Gastrocnemius medialis (tissue), 4 donors: ENCODE measurements at regions not wholly inside any gene's neighbourhood (a gene's known extent, or its start where the extent isn't known, plus 50 kb on each side); places are given as distances from the start of the nearest gene placed in this dataset.

ENCODE experiments used
- ATAC-seq, 2 donors: fragments of 150-250 bp; one replicate each; pipeline ENCODE4 v1.9.1; 2016
- DNase-seq, 2 donors: peaks; one replicate each; pipeline ENCODE4 v3.0.0-alpha.2; 2019
- H3K27ac ChIP-seq, 4 donors: fragments of 200-600 bp; sonication (generic); 1 replicate in 1 of 4; 2 replicates in 3 of 4; pipeline ENCODE4 v1.5.1; 2016 to 2018; ENCODE audit warnings: mild to moderate bottlenecking in 2 of 4, moderate library complexity in 1 of 4
- H3K27me3 ChIP-seq, 3 donors: fragments of 200-600 bp; sonication (generic) in 2 of 3; 1 replicate in 1 of 3; 2 replicates in 2 of 3; pipeline versions ENCODE4 v1.5.1 to v1.6.0; 2016 to 2019; ENCODE audit warnings: mild to moderate bottlenecking in 1 of 3, moderate library complexity in 1 of 3
- H3K36me3 ChIP-seq, 2 donors: fragments of 200-600 bp; sonication (generic) in 1 of 2; one replicate each; pipeline ENCODE4 v1.5.1; 2017 to 2018
- H3K4me1 ChIP-seq, 2 donors: fragments of 200-600 bp; sonication (generic) in 1 of 2; one replicate each; pipeline ENCODE4 v1.5.1; 2016 to 2017; ENCODE audit warnings: mild to moderate bottlenecking in 2 of 2
- H3K4me3 ChIP-seq, 4 donors: fragments of 200-600 bp; sonication (generic) in 3 of 4; 1 replicate in 1 of 4; 2 replicates in 3 of 4; pipeline ENCODE4 v1.5.1; 2016 to 2019; ENCODE audit warnings: mild to moderate bottlenecking in 2 of 4
- H3K9me3 ChIP-seq, 3 donors: fragments of 200-600 bp; sonication (generic) in 2 of 3; 1 replicate in 1 of 3; 2 replicates in 2 of 3; pipeline ENCODE4 v1.5.1; 2016 to 2019
- POLR2A ChIP-seq, 2 donors: fragments of 450-650 bp; IDR thresholded peaks; one replicate each; pipeline ENCODE4 v1.6.1; 2017; ENCODE audit warnings: antibody characterized with exemption in 2 of 2, mild to moderate bottlenecking in 2 of 2, moderate library complexity in 2 of 2
- in situ Hi-C, 4 donors: fragments of 200-750 bp; cut with MboI; loops; one replicate each; pipeline versions ENCODE4 v1.15.0 to v1.8.0; 2017; ENCODE audit warnings: low sequenced_read_pairs in 4 of 4
- intact Hi-C: fragments of 100-400 bp; cut with DNase I; formaldehyde crosslinking; loops from one replicate; pipeline ENCODE4 v1.15.1; 2023; ENCODE audit warnings: low total_unique reads
- TF ChIP-seq, protein P1 (sequence below), 5 experiments: fragments of 450-650 bp in 3 of 5; fragments of 200-600 bp in 2 of 5; sonication (generic) in 2 of 5; IDR thresholded peaks in 4 of 5; conservative IDR thresholded peaks in 1 of 5; 1 replicate in 4 of 5; 2 replicates in 1 of 5; pipeline ENCODE4 v1.5.1; 2016 to 2019; ENCODE audit warnings: antibody characterized with exemption in 5 of 5, mild to moderate bottlenecking in 3 of 5, moderate library complexity in 3 of 5

DNA sequence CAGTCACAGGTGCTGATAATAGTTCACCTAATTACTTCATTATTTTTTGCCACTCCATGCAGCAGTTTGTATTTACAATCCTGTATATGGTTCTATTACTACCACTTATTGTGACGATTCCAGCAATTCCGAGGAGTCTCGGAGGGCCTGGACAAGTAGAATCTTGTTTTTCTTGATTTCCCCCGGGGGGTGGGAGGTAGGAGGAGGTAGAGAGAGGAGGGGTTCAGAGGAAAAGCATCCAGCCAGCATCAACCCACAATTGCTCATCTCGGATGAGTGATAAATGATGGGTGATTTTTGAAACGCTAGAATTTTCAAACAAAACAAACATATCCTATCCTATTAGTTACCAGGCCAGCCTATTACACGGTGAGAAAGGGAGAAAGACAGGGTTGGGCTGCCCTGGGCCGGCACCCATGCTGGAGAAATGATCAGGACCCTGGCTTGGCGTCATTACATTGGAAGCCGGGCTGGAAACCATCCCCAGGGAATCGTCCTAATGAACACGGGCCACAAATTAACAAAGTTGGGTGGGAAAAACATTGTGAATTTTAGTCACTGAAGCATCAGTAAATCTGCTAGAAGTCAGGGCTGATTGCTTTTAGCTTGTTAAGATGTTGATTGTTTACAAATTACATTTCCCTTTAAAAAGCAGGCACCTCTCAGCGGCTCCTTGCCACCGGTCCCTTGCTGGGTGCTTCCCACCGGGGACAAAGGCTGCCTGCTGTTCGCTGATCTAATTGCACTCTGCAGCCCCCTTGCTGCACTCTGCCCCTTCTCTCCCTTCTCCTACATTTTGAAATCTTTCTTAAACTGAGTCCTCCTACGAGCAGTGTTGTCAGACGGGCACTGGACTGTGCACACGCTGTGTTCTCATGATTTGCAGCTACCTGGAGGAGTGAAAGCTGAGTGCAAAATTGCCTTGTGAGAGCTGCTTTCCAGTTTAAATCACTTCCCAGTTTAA lies 95.5 kb downstream of the FAM204A start:
- no peaks in the 10 kb centered on the region for H3K36me3 ChIP-seq
- H3K9me3 ChIP-seq = no peaks in the 10 kb centered on the region
- ATAC-seq (no peak), DNase-seq (no peak)
- H3K27ac ChIP-seq = no peak overlapping the region
- in situ Hi-C loops = loop anchor here (10.0 to 25.0 kb wide), 2 partner anchors 752 to 1034 kb away; no protein-coding TSS in a partner anchor
- H3K27me3 ChIP-seq = peaks cover 31 to 48% (median 40%) of the 10 kb centered on the region in 3 donors
- no peak for TF ChIP-seq POLR2A (IDR thresholded peaks at IDR 0.05)
- TF ChIP-seq, protein P1, sequence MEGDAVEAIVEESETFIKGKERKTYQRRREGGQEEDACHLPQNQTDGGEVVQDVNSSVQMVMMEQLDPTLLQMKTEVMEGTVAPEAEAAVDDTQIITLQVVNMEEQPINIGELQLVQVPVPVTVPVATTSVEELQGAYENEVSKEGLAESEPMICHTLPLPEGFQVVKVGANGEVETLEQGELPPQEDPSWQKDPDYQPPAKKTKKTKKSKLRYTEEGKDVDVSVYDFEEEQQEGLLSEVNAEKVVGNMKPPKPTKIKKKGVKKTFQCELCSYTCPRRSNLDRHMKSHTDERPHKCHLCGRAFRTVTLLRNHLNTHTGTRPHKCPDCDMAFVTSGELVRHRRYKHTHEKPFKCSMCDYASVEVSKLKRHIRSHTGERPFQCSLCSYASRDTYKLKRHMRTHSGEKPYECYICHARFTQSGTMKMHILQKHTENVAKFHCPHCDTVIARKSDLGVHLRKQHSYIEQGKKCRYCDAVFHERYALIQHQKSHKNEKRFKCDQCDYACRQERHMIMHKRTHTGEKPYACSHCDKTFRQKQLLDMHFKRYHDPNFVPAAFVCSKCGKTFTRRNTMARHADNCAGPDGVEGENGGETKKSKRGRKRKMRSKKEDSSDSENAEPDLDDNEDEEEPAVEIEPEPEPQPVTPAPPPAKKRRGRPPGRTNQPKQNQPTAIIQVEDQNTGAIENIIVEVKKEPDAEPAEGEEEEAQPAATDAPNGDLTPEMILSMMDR (IDR thresholded peaks at IDR 0.05 in 4 of 5, conservative IDR thresholded peaks at IDR 0.05 in 1 of 5) = no peak
- intact Hi-C loops = no loop called here
- no peaks in the 10 kb centered on the region for H3K4me1 ChIP-seq
- H3K4me3 ChIP-seq = no peak overlapping the region

DNA sequence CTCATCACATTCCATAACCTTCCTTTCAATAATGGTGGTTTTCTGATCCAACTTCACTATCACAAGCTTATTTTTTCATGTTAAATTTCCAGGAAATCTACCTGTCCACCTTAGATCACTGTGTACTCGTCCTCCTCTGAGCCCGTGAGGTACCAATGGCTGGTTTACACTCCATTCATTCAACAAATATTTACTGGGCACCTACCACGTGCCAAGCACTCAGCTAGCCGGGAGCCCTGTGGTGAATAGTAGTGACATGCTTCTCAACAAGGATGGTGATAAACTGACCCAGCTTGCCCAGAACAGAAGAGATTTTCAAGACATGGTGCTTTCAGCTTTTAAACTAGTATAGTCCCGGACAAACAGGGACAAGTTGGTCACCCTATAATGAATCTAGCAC lies 98.2 kb downstream of the FAM204A start:
- intact Hi-C loops = loop anchor here (5.0 kb wide), 1 partner anchor 1027 kb away; no protein-coding TSS in a partner anchor
- no peaks in the 10 kb centered on the region for H3K9me3 ChIP-seq
- no peaks in the 10 kb centered on the region for H3K4me1 ChIP-seq
- ATAC-seq (no peak), DNase-seq (no peak)
- in situ Hi-C loops = loop anchor here (5.0 to 25.0 kb wide), 3 partner anchors 749 to 1032 kb away; no protein-coding TSS in a partner anchor
- no peak overlapping the region for H3K4me3 ChIP-seq
- H3K27ac ChIP-seq = no peak overlapping the region
- H3K27me3 ChIP-seq = peaks cover 33 to 56% (median 52%) of the 10 kb centered on the region in 3 donors
- TF ChIP-seq POLR2A (IDR thresholded peaks at IDR 0.05) = no peak
- TF ChIP-seq, protein P1 (IDR thresholded peaks at IDR 0.05 in 4 of 5, conservative IDR thresholded peaks at IDR 0.05 in 1 of 5) = no peak
- H3K36me3 ChIP-seq = no peaks in the 10 kb centered on the region

DNA sequence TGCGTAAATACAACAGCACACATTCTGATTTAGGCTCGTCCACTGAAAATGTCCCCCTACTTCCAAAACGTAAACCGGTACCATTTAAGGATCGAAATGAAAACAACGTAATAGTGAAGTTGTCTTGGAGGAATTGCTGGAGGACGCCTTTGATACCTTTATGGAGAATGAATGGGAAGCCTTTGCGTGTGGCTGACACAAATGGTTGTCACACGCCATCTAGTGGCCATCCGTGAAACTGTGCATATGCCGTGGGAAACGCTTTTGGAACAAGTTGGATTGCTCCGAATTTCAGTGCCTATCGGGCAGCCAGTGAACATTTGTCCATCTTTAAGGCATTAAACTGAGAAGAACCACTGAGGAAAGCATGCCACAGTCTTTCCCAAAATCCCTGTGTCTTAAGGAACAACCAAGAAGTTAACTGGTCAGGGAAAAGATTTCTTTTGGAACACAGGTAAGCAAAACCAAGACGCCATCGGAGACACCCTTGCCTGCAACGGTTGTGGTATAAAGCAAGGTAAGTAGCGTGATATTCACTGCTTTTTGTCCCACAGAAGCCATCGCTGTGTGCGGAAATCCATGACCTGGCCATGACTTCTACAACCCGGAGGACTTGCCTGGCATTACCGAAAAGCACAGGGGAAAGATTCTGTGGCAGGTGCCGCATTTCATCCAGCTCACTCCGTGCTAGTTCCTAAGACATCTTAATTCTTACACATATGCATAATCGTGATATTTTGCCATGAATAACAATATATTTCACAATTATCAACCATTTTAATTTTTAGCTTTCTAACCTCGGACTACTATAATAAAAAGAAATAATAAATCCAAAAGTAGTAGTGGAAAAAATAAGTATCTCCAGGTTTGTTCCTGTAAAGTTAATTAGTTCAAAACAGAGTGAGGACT lies 100.6 kb downstream of the FAM204A start:
- intact Hi-C loops = loop anchor here (1.0 to 5.0 kb wide), 3 partner anchors 704 to 1024 kb away; no protein-coding TSS in a partner anchor
- Histone ChIP-seq H3K9me3 (no peaks in the 10 kb centered on the region), H3K27me3 (peaks cover 25 to 48% (median 47%) of the 10 kb centered on the region in 3 donors), H3K36me3 (no peaks in the 10 kb centered on the region), H3K27ac (no peak overlapping the region), H3K4me3 (no peak overlapping the region), H3K4me1 (no peaks in the 10 kb centered on the region)
- DNase-seq (peak; percentile 37 to 63), ATAC-seq (peak; percentile 60 to 87)
- in situ Hi-C loops = loop anchor here (5.0 to 25.0 kb wide), 3 partner anchors 747 to 1029 kb away; no protein-coding TSS in a partner anchor
- no peak for TF ChIP-seq POLR2A (IDR thresholded peaks at IDR 0.05)
- TF ChIP-seq, protein P1 (IDR thresholded peaks at IDR 0.05 in 4 of 5, conservative IDR thresholded peaks at IDR 0.05 in 1 of 5) = peak; percentile 71 to 93 (median 83)

DNA sequence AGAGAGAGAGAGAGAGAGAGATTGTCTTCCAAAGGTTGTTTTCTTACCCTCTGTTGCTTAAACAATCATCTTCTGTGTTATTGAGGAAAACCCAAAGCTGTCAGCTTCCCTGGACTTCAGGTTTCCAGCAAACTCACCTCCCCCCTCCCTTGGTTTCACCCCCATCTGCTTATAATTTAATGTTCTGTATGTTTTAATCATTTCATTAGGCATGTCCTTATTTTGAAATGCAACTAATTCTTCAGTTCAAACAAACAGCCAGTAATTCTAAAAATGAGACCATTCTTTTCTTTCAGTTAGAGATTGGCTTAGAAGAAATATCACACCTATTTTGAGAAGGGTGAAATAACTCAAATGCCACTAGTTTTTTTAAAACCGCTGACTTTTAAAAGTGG lies 102.9 kb downstream of the FAM204A start:
- Histone ChIP-seq H3K4me1 (no peaks in the 10 kb centered on the region), H3K27ac (no peak overlapping the region), H3K27me3 (peaks cover 12 to 35% (median 30%) of the 10 kb centered on the region in 3 donors), H3K9me3 (no peaks in the 10 kb centered on the region), H3K36me3 (no peaks in the 10 kb centered on the region), H3K4me3 (no peak overlapping the region)
- DNase-seq = no peak
- ATAC-seq = no peak
- in situ Hi-C loops (loop anchor here (25.0 kb wide), 1 partner anchor 1027 kb away; no protein-coding TSS in a partner anchor), intact Hi-C loops (no loop called here)
- no peak for TF ChIP-seq POLR2A (IDR thresholded peaks at IDR 0.05)
- TF ChIP-seq, protein P1 (IDR thresholded peaks at IDR 0.05 in 4 of 5, conservative IDR thresholded peaks at IDR 0.05 in 1 of 5) = no peak
